SK-N-SH treated with all-trans-retinoic acid at 6 μM for 48 hours (cell line): ENCODE measurements at regions not wholly inside any gene's neighbourhood (a gene's known extent, or its start where the extent isn't known, plus 50 kb on each side); places are given as distances from the start of the nearest gene placed in this dataset.

Experiments used
- ARNTL ChIP-seq: fragments of 450-650 bp; formaldehyde crosslinking; IDR thresholded peaks from 2 replicates; pipeline ENCODE4 v1.5.0; 2020; ENCODE audit warnings: low read depth, mild to moderate bottlenecking, moderate library complexity, borderline replicate concordance
- BACH2 ChIP-seq: fragments of 250-450 bp; sonication (Bioruptor Pico); IDR thresholded peaks from 2 replicates; pipeline ENCODE4 v1.9.0; 2021; ENCODE audit warnings: mild to moderate bottlenecking, borderline replicate concordance
- CSDC2 ChIP-seq: fragments of 250-450 bp; sonication (Bioruptor Pico); IDR thresholded peaks from 2 replicates; pipeline ENCODE4 v1.5.0; 2020; ENCODE audit warnings: mild to moderate bottlenecking, moderate library complexity
- PATZ1 ChIP-seq: fragments of 250-450 bp; sonication (Bioruptor Pico); IDR thresholded peaks from 2 replicates; pipeline ENCODE4 v1.8.0; 2020; ENCODE audit warnings: mild to moderate bottlenecking, moderate library complexity, borderline replicate concordance
- POU6F1 ChIP-seq: fragments of 250-450 bp; sonication (Bioruptor Pico); IDR thresholded peaks from 2 replicates; pipeline ENCODE4 v1.8.0; 2021; ENCODE audit warnings: low read depth, mild to moderate bottlenecking, moderate library complexity, borderline replicate concordance
- PPARA ChIP-seq: fragments of 250-450 bp; sonication (Bioruptor Pico); IDR thresholded peaks from 2 replicates; pipeline ENCODE4 v1.5.0; 2020; ENCODE audit warnings: mild to moderate bottlenecking, borderline replicate concordance
- RARB ChIP-seq: fragments of 250-450 bp; sonication (Bioruptor Pico); IDR thresholded peaks from 2 replicates; pipeline ENCODE4 v1.8.0; 2021; ENCODE audit warnings: mild to moderate bottlenecking, moderate library complexity
- TOX ChIP-seq: fragments of 250-450 bp; sonication (Bioruptor Pico); IDR thresholded peaks from 2 replicates; pipeline ENCODE4 v1.8.0; 2021; ENCODE audit warnings: mild to moderate bottlenecking, moderate library complexity, borderline replicate concordance
- ZFP3 ChIP-seq: fragments of 250-450 bp; sonication (Bioruptor Pico); IDR thresholded peaks from 2 replicates; pipeline ENCODE4 v1.5.0; 2020; ENCODE audit warnings: mild to moderate bottlenecking, moderate library complexity
- ZFP30 ChIP-seq: fragments of 450-650 bp; formaldehyde crosslinking; IDR thresholded peaks from 2 replicates; pipeline ENCODE4 v1.5.0; 2022; ENCODE audit warnings: mild to moderate bottlenecking, moderate library complexity
- ZNF565 ChIP-seq: fragments of 450-650 bp; formaldehyde crosslinking; conservative IDR thresholded peaks from 2 replicates; pipeline ENCODE4 v1.5.0; 2020; ENCODE audit warnings: low read depth, mild to moderate bottlenecking, moderate library complexity

DNA sequence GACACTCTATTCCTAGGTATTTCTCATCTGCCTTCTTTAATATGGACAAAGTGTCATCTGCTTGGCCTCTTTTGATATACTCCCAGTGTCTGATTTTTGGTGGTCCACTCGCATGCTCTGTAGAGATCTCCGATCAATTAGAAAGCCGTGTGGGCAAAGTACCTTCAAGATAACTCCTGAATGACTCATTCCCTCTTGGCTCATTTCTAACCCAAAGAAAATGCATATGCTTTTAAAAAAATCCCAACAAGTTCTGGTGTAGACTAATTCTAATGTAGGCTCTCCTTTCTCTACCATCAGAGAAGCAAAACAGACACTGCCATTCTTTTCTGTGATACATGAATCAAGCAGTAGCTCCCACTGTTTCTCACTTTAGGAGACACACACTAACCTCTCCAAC is 714.9 kb upstream of the ADGRL3 start:
- TF ChIP-seq CSDC2 (CRISPR knock-in tag) (no peak), TOX (CRISPR knock-in tag) (no peak), PPARA (CRISPR knock-in tag) (no peak), ZNF565 (CRISPR knock-in tag) (no peak), ARNTL (CRISPR knock-in tag) (no peak), RARB (no peak), PATZ1 (CRISPR knock-in tag) (no peak), POU6F1 (CRISPR knock-in tag) (no peak), ZFP3 (no peak), BACH2 (CRISPR knock-in tag) (no peak), ZFP30 (CRISPR knock-in tag) (no peak)
